Liver (tissue), 8 donors: ENCODE measurements at regions not wholly inside any gene's neighbourhood (a gene's known extent, or its start where the extent isn't known, plus 50 kb on each side); places are given as distances from the start of the nearest gene placed in this dataset.
"Not testable (repeated sequence)": the region's sequence is repeated elsewhere in the genome, so short reads cannot be mapped to it uniquely, and the experiment has no call there.

Experiments
- DNase-seq: peaks from one replicate; pipeline ENCODE4 v3.0.0-alpha.2; 2017; ENCODE audit warnings: low spot score
- H3K27ac ChIP-seq, 2 donors: one replicate each; pipeline ENCODE4 v1.7.0; 2013; ENCODE audit warnings: inconsistent platforms in 2 of 2, low read length in 2 of 2, control low read depth in 1 of 2, low read depth in 1 of 2, mild to moderate bottlenecking in 1 of 2
- H3K27me3 ChIP-seq, 4 donors: one replicate each; pipeline versions ENCODE4 v1.6.1 to v1.7.0; 2013; ENCODE audit warnings: low read length in 3 of 4, inconsistent platforms in 1 of 4, mild to moderate bottlenecking in 1 of 4, moderate library complexity in 1 of 4; ENCODE audit not compliant: control insufficient read depth in 4 of 4, insufficient read depth in 4 of 4
- H3K36me3 ChIP-seq, 4 donors: one replicate each; pipeline versions ENCODE4 v1.6.1 to v1.7.0; 2013; ENCODE audit warnings: low read length in 3 of 4, mild to moderate bottlenecking in 3 of 4, low read depth in 1 of 4, moderate library complexity in 1 of 4; ENCODE audit not compliant: control insufficient read depth in 4 of 4, insufficient read depth in 3 of 4
- H3K4me1 ChIP-seq, 4 donors: one replicate each; pipeline versions ENCODE4 v1.6.1 to v1.7.0; 2013; ENCODE audit warnings: low read length in 3 of 4, mild to moderate bottlenecking in 3 of 4, moderate library complexity in 1 of 4; ENCODE audit not compliant: control insufficient read depth in 4 of 4, insufficient read depth in 4 of 4
- H3K4me3 ChIP-seq, 3 donors: one replicate each; pipeline versions ENCODE4 v1.6.1 to v1.7.0; 2013; ENCODE audit warnings: low read length in 3 of 3, control low read depth in 1 of 3, low read depth in 1 of 3, mild to moderate bottlenecking in 1 of 3
- H3K9ac ChIP-seq, 2 donors: one replicate each; pipeline ENCODE4 v1.7.0; 2013; ENCODE audit warnings: low read length in 2 of 2, mild to moderate bottlenecking in 2 of 2, moderate library complexity in 2 of 2, control low read depth in 1 of 2, low read depth in 1 of 2
- H3K9me3 ChIP-seq, 4 donors: one replicate each; pipeline versions ENCODE4 v1.6.1 to v1.7.0; 2013; ENCODE audit warnings: low read length in 3 of 4; ENCODE audit not compliant: control insufficient read depth in 4 of 4
- EGR1 ChIP-seq, 2 donors: IDR thresholded peaks; 2 replicates each; pipeline ENCODE4 v1.6.1; 2016 to 2018; ENCODE audit warnings: antibody characterized with exemption in 2 of 2, low read depth in 2 of 2
- GABPA ChIP-seq, 2 donors: IDR thresholded peaks in 1 of 2; conservative IDR thresholded peaks in 1 of 2; 2 replicates each; pipeline ENCODE4 v1.6.1; 2016; ENCODE audit warnings: antibody characterized with exemption in 2 of 2, mild to moderate bottlenecking in 1 of 2, moderate library complexity in 1 of 2
- HNF4A ChIP-seq, 2 donors: conservative IDR thresholded peaks; 2 replicates each; pipeline ENCODE4 v1.6.1; 2016; ENCODE audit warnings: antibody characterized with exemption in 2 of 2, mild to moderate bottlenecking in 2 of 2
- HNF4G ChIP-seq: IDR thresholded peaks from 2 replicates; pipeline ENCODE4 v1.6.1; 2016; ENCODE audit warnings: antibody characterized with exemption
- JUND ChIP-seq, 2 donors: IDR thresholded peaks; 2 replicates each; pipeline ENCODE4 v1.6.1; 2016; ENCODE audit warnings: antibody characterized with exemption in 2 of 2
- NR2F2 ChIP-seq: IDR thresholded peaks from 2 replicates; pipeline ENCODE4 v1.6.1; 2016; ENCODE audit warnings: antibody characterized with exemption
- RAD21 ChIP-seq, 2 donors: IDR thresholded peaks; 2 replicates each; pipeline ENCODE4 v1.6.1; 2016; ENCODE audit warnings: antibody characterized with exemption in 2 of 2, mild to moderate bottlenecking in 2 of 2
- RXRA ChIP-seq, 2 donors: IDR thresholded peaks; 2 replicates each; pipeline ENCODE4 v1.6.1; 2017 to 2018; ENCODE audit warnings: antibody characterized with exemption in 2 of 2, mild to moderate bottlenecking in 1 of 2
- SP1 ChIP-seq: IDR thresholded peaks from 2 replicates; pipeline ENCODE4 v1.6.1; 2018; ENCODE audit warnings: antibody characterized with exemption, mild to moderate bottlenecking
- TAF1 ChIP-seq: conservative IDR thresholded peaks from 2 replicates; pipeline ENCODE4 v1.6.1; 2016; ENCODE audit warnings: antibody characterized with exemption, mild to moderate bottlenecking
- WGBS: extraction: QIAGEN DNeasy Blood & Tissue Kit; methylation state at CpG from one replicate; pipeline ENCODE4 v1.1.7; 2013; 5-methylcytosine and 5-hydroxymethylcytosine counted together
- TF ChIP-seq, protein P1 (sequence below): IDR thresholded peaks from 2 replicates; pipeline ENCODE4 v1.6.1; 2016; ENCODE audit warnings: antibody characterized with exemption
- TF ChIP-seq, protein P2 (sequence below): IDR thresholded peaks from 2 replicates; pipeline ENCODE4 v1.6.1; 2016; ENCODE audit warnings: antibody characterized with exemption, mild to moderate bottlenecking
- TF ChIP-seq, protein P3 (sequence below): IDR thresholded peaks from 2 replicates; pipeline ENCODE4 v1.6.1; 2016; ENCODE audit warnings: antibody characterized with exemption
- TF ChIP-seq, protein P4 (sequence below): fragments of 150-350 bp; IDR thresholded peaks from 2 replicates; pipeline ENCODE4 v1.5.1; 2017; ENCODE audit warnings: improper control_type of control experiment, low read depth, low read length; ENCODE audit not compliant: missing input control
- donor health status: healthy.
- donor health status: healthy.
- donor health status: healthy.
- donor health status: healthy.
- donor health status: healthy.

DNA sequence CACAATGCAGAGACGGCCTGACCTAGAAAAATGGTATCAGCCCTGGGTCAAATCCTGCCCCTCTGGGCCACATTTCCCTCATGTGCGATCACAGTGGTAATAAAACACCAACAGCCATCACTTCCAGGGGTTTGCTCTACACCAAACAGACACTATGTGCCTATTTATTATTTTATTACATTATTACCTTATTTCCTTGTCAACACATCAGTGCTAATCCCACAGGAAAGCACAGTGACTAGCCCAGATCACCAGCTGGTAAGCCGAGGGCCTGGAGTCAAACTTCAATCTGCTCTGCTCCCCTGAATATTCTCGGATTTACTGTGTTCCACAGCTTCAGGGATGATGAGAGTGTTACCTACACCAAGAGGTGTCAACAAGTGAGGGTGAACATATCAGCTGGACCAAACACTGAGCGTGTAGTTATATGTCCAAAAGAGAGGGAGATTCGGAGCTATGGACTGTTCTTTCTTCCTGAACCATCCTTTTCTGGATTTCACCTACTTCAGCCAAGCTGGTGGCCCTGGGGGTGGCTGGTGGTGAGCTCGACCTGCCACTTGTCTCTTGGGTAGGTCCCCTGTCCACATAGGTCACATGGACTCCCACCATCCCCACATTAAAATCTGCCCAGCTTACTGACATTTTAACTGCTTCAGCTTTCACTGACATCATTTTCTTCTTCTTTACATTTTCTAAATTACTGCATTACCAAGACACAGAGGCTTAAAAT, 198.9 kb downstream of the ANKRD30B start:
- H3K9me3 ChIP-seq, H3K4me3 ChIP-seq, H3K9ac ChIP-seq, H3K27me3 ChIP-seq, DNase-seq, H3K27ac ChIP-seq, H3K4me1 ChIP-seq, H3K36me3 ChIP-seq: not testable (repeated sequence)
- 65% methylated on average over 7 of the region's 7 CpGs for WGBS

DNA sequence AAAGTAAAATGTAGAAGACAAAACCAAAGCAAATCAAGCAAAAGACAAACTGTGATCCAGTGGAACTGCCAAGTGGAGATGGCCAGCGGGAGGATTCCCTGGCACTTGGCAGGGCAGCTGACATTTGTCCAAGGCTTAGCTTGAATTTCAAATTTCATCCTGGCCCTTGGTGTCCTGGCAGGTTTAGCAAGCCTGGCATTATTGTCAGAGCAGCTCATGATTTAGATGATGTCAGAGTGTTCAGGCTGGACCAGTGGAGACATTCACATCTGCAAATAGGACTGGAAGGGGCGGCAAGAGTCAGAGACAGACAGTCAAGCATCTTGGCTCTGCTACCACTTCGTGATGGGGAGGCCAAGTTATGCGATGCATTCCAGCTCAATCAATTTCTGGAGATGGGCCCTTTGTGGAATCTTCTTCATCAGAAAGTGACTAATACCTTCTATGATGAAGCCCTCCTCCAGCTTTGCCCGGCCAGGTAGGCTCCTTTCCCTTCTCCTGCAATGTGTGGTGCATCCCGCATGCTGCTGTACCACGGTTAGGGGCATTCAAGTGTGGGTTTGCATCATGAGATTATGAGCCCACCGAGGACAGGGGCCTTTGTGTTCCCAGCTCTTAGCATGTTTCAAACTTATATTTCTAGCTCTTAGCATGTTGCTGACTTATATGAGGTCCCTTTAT, 199.7 kb downstream of the ANKRD30B start:
- TF ChIP-seq GABPA (IDR thresholded peaks at IDR 0.05 in 1 of 2, conservative IDR thresholded peaks at IDR 0.05 in 1 of 2) (no peak), EGR1 (IDR thresholded peaks at IDR 0.05; ENCODE audit: low read depth in 2 of 2) (no peak), HNF4A (conservative IDR thresholded peaks at IDR 0.05) (no peak), SP1 (no peak), NR2F2 (no peak), RAD21 (IDR thresholded peaks at IDR 0.05) (no peak), RXRA (IDR thresholded peaks at IDR 0.05) (no peak), JUND (IDR thresholded peaks at IDR 0.05) (no peak), HNF4G (no peak), TAF1 (no peak)
- TF ChIP-seq, protein P1, sequence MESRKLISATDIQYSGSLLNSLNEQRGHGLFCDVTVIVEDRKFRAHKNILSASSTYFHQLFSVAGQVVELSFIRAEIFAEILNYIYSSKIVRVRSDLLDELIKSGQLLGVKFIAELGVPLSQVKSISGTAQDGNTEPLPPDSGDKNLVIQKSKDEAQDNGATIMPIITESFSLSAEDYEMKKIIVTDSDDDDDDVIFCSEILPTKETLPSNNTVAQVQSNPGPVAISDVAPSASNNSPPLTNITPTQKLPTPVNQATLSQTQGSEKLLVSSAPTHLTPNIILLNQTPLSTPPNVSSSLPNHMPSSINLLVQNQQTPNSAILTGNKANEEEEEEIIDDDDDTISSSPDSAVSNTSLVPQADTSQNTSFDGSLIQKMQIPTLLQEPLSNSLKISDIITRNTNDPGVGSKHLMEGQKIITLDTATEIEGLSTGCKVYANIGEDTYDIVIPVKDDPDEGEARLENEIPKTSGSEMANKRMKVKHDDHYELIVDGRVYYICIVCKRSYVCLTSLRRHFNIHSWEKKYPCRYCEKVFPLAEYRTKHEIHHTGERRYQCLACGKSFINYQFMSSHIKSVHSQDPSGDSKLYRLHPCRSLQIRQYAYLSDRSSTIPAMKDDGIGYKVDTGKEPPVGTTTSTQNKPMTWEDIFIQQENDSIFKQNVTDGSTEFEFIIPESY, result no peak
- TF ChIP-seq, protein P2, sequence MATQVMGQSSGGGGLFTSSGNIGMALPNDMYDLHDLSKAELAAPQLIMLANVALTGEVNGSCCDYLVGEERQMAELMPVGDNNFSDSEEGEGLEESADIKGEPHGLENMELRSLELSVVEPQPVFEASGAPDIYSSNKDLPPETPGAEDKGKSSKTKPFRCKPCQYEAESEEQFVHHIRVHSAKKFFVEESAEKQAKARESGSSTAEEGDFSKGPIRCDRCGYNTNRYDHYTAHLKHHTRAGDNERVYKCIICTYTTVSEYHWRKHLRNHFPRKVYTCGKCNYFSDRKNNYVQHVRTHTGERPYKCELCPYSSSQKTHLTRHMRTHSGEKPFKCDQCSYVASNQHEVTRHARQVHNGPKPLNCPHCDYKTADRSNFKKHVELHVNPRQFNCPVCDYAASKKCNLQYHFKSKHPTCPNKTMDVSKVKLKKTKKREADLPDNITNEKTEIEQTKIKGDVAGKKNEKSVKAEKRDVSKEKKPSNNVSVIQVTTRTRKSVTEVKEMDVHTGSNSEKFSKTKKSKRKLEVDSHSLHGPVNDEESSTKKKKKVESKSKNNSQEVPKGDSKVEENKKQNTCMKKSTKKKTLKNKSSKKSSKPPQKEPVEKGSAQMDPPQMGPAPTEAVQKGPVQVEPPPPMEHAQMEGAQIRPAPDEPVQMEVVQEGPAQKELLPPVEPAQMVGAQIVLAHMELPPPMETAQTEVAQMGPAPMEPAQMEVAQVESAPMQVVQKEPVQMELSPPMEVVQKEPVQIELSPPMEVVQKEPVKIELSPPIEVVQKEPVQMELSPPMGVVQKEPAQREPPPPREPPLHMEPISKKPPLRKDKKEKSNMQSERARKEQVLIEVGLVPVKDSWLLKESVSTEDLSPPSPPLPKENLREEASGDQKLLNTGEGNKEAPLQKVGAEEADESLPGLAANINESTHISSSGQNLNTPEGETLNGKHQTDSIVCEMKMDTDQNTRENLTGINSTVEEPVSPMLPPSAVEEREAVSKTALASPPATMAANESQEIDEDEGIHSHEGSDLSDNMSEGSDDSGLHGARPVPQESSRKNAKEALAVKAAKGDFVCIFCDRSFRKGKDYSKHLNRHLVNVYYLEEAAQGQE, result no peak
- TF ChIP-seq, protein P3, sequence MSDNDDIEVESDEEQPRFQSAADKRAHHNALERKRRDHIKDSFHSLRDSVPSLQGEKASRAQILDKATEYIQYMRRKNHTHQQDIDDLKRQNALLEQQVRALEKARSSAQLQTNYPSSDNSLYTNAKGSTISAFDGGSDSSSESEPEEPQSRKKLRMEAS, result no peak
- TF ChIP-seq, protein P4, sequence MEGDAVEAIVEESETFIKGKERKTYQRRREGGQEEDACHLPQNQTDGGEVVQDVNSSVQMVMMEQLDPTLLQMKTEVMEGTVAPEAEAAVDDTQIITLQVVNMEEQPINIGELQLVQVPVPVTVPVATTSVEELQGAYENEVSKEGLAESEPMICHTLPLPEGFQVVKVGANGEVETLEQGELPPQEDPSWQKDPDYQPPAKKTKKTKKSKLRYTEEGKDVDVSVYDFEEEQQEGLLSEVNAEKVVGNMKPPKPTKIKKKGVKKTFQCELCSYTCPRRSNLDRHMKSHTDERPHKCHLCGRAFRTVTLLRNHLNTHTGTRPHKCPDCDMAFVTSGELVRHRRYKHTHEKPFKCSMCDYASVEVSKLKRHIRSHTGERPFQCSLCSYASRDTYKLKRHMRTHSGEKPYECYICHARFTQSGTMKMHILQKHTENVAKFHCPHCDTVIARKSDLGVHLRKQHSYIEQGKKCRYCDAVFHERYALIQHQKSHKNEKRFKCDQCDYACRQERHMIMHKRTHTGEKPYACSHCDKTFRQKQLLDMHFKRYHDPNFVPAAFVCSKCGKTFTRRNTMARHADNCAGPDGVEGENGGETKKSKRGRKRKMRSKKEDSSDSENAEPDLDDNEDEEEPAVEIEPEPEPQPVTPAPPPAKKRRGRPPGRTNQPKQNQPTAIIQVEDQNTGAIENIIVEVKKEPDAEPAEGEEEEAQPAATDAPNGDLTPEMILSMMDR, result no peak
- H3K9me3 ChIP-seq, result no peaks in the 10 kb centered on the region
- no peak overlapping the region for H3K4me3 ChIP-seq
- H3K27me3 ChIP-seq, result no peaks in the 10 kb centered on the region
- no peak for DNase-seq
- no peak overlapping the region for H3K9ac ChIP-seq
- H3K36me3 ChIP-seq, result no peaks in the 10 kb centered on the region
- no peaks in the 10 kb centered on the region for H3K4me1 ChIP-seq
- whole genome bisulfite sequencing, result 73% methylated on average over 8 of the region's 8 CpGs
- H3K27ac ChIP-seq, result no peak overlapping the region
